ENCODE measurements at regions not wholly inside any gene's neighbourhood (a gene's known extent, or its start where the extent isn't known, plus 50 kb on each side); places are given as distances from the start of the nearest gene placed in this dataset. TPM values are rescaled to one million over a fixed set of nuclear protein-coding genes. Genes with fewer than 3 reads are reported as not detected.
"Not testable (repeated sequence)": the region's sequence is repeated elsewhere in the genome, so short reads cannot be mapped to it uniquely, and the experiment has no call there.

GRCh38 chr3:11916425-11916762, 69.7 kb upstream of the TAMM41 start:
- not testable (repeated sequence) for FAIRE-seq; DNase-seq (ENCODE audit: low spot score in 2 of 2)

GRCh38 chr3:11917051-11917450, 70.4 kb upstream of the TAMM41 start:
- no peak for FAIRE-seq

GRCh38 chr3:11919390-11919789, 72.7 kb upstream of the TAMM41 start:
- DNase-seq (ENCODE audit: low spot score in 2 of 2): no peak

More at GRCh38 chr3:11917051-11917450, 70.4 kb upstream of the TAMM41 start:
- no peak for DNase-seq (ENCODE audit: low spot score in 2 of 2)

GRCh38 chr3:11924518-11924917, 77.8 kb upstream of the TAMM41 start:
- no peak for DNase-seq (ENCODE audit: low spot score in 2 of 2)
- FAIRE-seq: no peak

More at GRCh38 chr3:11919390-11919789, 72.7 kb upstream of the TAMM41 start:
- FAIRE-seq: no peak

- FAIRE-seq (no peak), DNase-seq (ENCODE audit: low spot score in 2 of 2) (no peak)
Measured at GRCh38 chr3:11928381-11928780, 75.8 kb upstream of the SYN2 start.

GRCh38 chr3:11929531-11929930, 74.7 kb upstream of the SYN2 start:
- DNase-seq (ENCODE audit: low spot score in 2 of 2): no peak
- no peak for FAIRE-seq

GRCh38 chr3:11930084-11930483, 74.1 kb upstream of the SYN2 start:
- DNase-seq (ENCODE audit: low spot score in 2 of 2): no peak
- no peak for FAIRE-seq

GRCh38 chr3:11932636-11933035, 71.6 kb upstream of the SYN2 start:
- no peak for DNase-seq (ENCODE audit: low spot score in 2 of 2)
- FAIRE-seq: no peak

- no peak for DNase-seq (ENCODE audit: low spot score in 2 of 2)
- no peak for FAIRE-seq
Measured at GRCh38 chr3:11933529-11933928, 70.7 kb upstream of the SYN2 start.

- FAIRE-seq: no peak
Measured at GRCh38 chr3:11944052-11944673, 60.0 kb upstream of the SYN2 start.

GRCh38 chr3:11948331-11948730, 55.9 kb upstream of the SYN2 start:
- DNase-seq (ENCODE audit: low spot score in 2 of 2) (no peak), FAIRE-seq (no peak)

More at GRCh38 chr3:11944052-11944673, 60.0 kb upstream of the SYN2 start:
- DNase-seq (ENCODE audit: low spot score in 2 of 2): peak in 1 of 2 donors; percentile 22

- FAIRE-seq (no peak), DNase-seq (ENCODE audit: low spot score in 2 of 2) (no peak)
Measured at GRCh38 chr3:11948866-11949265, 55.3 kb upstream of the SYN2 start.

GRCh38 chr3:11949351-11949750, 54.8 kb upstream of the SYN2 start:
- no peak for FAIRE-seq
- no peak for DNase-seq (ENCODE audit: low spot score in 2 of 2)

GRCh38 chr3:11950576-11950975, 53.6 kb upstream of the SYN2 start:
- DNase-seq (ENCODE audit: low spot score in 2 of 2) (no peak), FAIRE-seq (no peak)

- DNase-seq (ENCODE audit: low spot score in 2 of 2): no peak
- no peak for FAIRE-seq
Measured at GRCh38 chr3:11953350-11953749, 50.8 kb upstream of the SYN2 start.

GRCh38 chr3:11953778-11954177, 50.4 kb upstream of the SYN2 start:
- no peak for DNase-seq (ENCODE audit: low spot score in 2 of 2)
- FAIRE-seq: no peak

- FAIRE-seq (no peak), DNase-seq (ENCODE audit: low spot score in 2 of 2) (peak in 1 of 2 donors; percentile 17)
Measured at GRCh38 chr3:11954312-11954934, 49.8 kb upstream of the SYN2 start.

Small RNA genes lying in the stretch of these regions (small RNA-seq; reads per million reads assigned to genes)
- gene RN7SL147P: not detected
